Right cardiac atrium (tissue), 5 donors: ENCODE measurements at regions not wholly inside any gene's neighbourhood (a gene's known extent, or its start where the extent isn't known, plus 50 kb on each side); places are given as distances from the start of the nearest gene placed in this dataset.

Experiments
- ATAC-seq, 2 donors: fragments of 200-7000 bp; cut with Tn5 transposase; one replicate each; pipeline versions ENCODE4 v1.8.0 to v1.9.1; 2020; ENCODE audit warnings: moderate library complexity in 2 of 2, mild to moderate bottlenecking in 1 of 2
- DNase-seq, 3 donors: peaks; one replicate each; pipeline ENCODE4 v3.0.0-alpha.2; 2020
- H3K27ac ChIP-seq: one replicate; pipeline ENCODE4 v1.5.1; 2013; ENCODE audit warnings: mild to moderate bottlenecking, low read length, control low read depth, moderate library complexity
- H3K27me3 ChIP-seq: one replicate; pipeline ENCODE4 v1.6.1; 2013; ENCODE audit not compliant: control insufficient read depth, insufficient read depth
- H3K4me1 ChIP-seq: one replicate; pipeline ENCODE4 v1.6.1; 2013; ENCODE audit warnings: low read length; ENCODE audit not compliant: control insufficient read depth, insufficient read depth
- H3K4me3 ChIP-seq: one replicate; pipeline ENCODE4 v1.5.1; 2013; ENCODE audit warnings: low read length, control low read depth
- H3K9me3 ChIP-seq: one replicate; pipeline ENCODE4 v1.6.1; 2013; ENCODE audit warnings: low read length; ENCODE audit not compliant: control insufficient read depth
- WGBS: extraction: QIAGEN DNeasy Blood & Tissue Kit; methylation state at CpG from one replicate; pipeline ENCODE4 v1.1.7; 2013; 5-methylcytosine and 5-hydroxymethylcytosine counted together
- intact Hi-C, 4 donors: fragments of 100-400 bp; cut with DNase I; formaldehyde crosslinking; loops; one replicate each; pipeline versions ENCODE4 v1.11.0 to v1.14.0; 2022 to 2023
- donor health status: healthy with polysubstance abuse.
- donor health status: DM: no; HTN: yes; CAD: no.
- donor health status: DM: no; HTN: no; CAD: no.
- donor health status: DM: no; HTN: yes; CAD: no; lungs with severe emphysema.
- donor health status: DM: yes; HTN: yes; CAD: no.

- Histone ChIP-seq H3K27ac (no peak overlapping the region), H3K4me1 (no peaks in the 10 kb centered on the region), H3K4me3 (no peak overlapping the region), H3K9me3 (no peaks in the 10 kb centered on the region), H3K27me3 (no peaks in the 10 kb centered on the region)
- intact Hi-C loops = loop anchor here in 1 of 4 donors (10.0 kb wide), 1 partner anchor 1405 kb away; no protein-coding TSS in a partner anchor
- DNase-seq (no peak), ATAC-seq (no peak)
- 60% methylated on average over 3 of the region's 3 CpGs for WGBS
Observed at GRCh38 chr2:3960106-3960505, 256.7 kb downstream of the DCDC2C start.

- no peak for DNase-seq
- H3K9me3 ChIP-seq = no peaks in the 10 kb centered on the region
- intact Hi-C loops = loop anchor here in 1 of 4 donors (10.0 kb wide), 1 partner anchor 1402 kb away; no protein-coding TSS in a partner anchor
- H3K4me3 ChIP-seq = no peak overlapping the region
- no peaks in the 10 kb centered on the region for H3K27me3 ChIP-seq
- WGBS = 86% methylated on average over 5 of the region's 5 CpGs
- H3K27ac ChIP-seq = no peak overlapping the region
- ATAC-seq = no peak
- no peaks in the 10 kb centered on the region for H3K4me1 ChIP-seq
Observed at GRCh38 chr2:3962719-3963118, 259.3 kb downstream of the DCDC2C start.

- Histone ChIP-seq H3K27me3 (no peaks in the 10 kb centered on the region), H3K27ac (no peak overlapping the region), H3K4me1 (no peaks in the 10 kb centered on the region), H3K4me3 (no peak overlapping the region), H3K9me3 (no peaks in the 10 kb centered on the region)
- ATAC-seq (no peak), DNase-seq (no peak)
- WGBS = 80% methylated on average over 10 of the region's 10 CpGs
- intact Hi-C loops = loop anchor here in 1 of 4 donors (10.0 kb wide), 1 partner anchor 1400 kb away; no protein-coding TSS in a partner anchor
Observed at GRCh38 chr2:3965211-3965610, 261.8 kb downstream of the DCDC2C start.

GRCh38 chr2:3965953-3966352 lies 262.6 kb downstream of the DCDC2C start:
- DNase-seq = no peak
- ATAC-seq = no peak
- Histone ChIP-seq H3K4me1 (no peaks in the 10 kb centered on the region), H3K27me3 (no peaks in the 10 kb centered on the region), H3K4me3 (no peak overlapping the region), H3K9me3 (no peaks in the 10 kb centered on the region), H3K27ac (no peak overlapping the region)
- intact Hi-C loops = loop anchor here in 1 of 4 donors (10.0 kb wide), 1 partner anchor 1399 kb away; no protein-coding TSS in a partner anchor
- whole genome bisulfite sequencing = 79% methylated on average over 5 of the region's 5 CpGs

GRCh38 chr2:3966470-3966869 lies 263.1 kb downstream of the DCDC2C start:
- H3K4me3 ChIP-seq = no peak overlapping the region
- ATAC-seq (no peak), DNase-seq (no peak)
- 82% methylated on average over 5 of the region's 5 CpGs for WGBS
- no peaks in the 10 kb centered on the region for H3K9me3 ChIP-seq
- intact Hi-C loops = loop anchor here in 1 of 4 donors (10.0 kb wide), 1 partner anchor 1398 kb away; no protein-coding TSS in a partner anchor
- no peaks in the 10 kb centered on the region for H3K4me1 ChIP-seq
- no peak overlapping the region for H3K27ac ChIP-seq
- H3K27me3 ChIP-seq = no peaks in the 10 kb centered on the region

GRCh38 chr2:3968736-3969135 lies 265.4 kb downstream of the DCDC2C start:
- 52% methylated on average over 6 of the region's 6 CpGs for WGBS

GRCh38 chr2:3970791-3971651 lies 267.6 kb downstream of the DCDC2C start:
- Histone ChIP-seq H3K4me1 (no peaks in the 10 kb centered on the region), H3K4me3 (no peak overlapping the region), H3K27ac (no peak overlapping the region), H3K27me3 (no peaks in the 10 kb centered on the region), H3K9me3 (no peaks in the 10 kb centered on the region)
- 45% methylated on average over 17 of the region's 17 CpGs for WGBS
- DNase-seq (no peak), ATAC-seq (peak in 1 of 2 donors; percentile 52)
- intact Hi-C loops = no loop called here

More at GRCh38 chr2:3968736-3969135, 265.4 kb downstream of the DCDC2C start:
- Histone ChIP-seq H3K4me1 (no peaks in the 10 kb centered on the region), H3K4me3 (no peak overlapping the region), H3K9me3 (no peaks in the 10 kb centered on the region), H3K27me3 (no peaks in the 10 kb centered on the region), H3K27ac (no peak overlapping the region)
- intact Hi-C loops = loop anchor here in 1 of 4 donors (10.0 kb wide), 1 partner anchor 1396 kb away; no protein-coding TSS in a partner anchor
- DNase-seq = no peak
- no peak for ATAC-seq

GRCh38 chr2:3971652-3972192 lies 268.3 kb downstream of the DCDC2C start:
- intact Hi-C loops = no loop called here
- Histone ChIP-seq H3K9me3 (no peaks in the 10 kb centered on the region), H3K4me3 (no peak overlapping the region), H3K4me1 (no peaks in the 10 kb centered on the region), H3K27ac (no peak overlapping the region), H3K27me3 (no peaks in the 10 kb centered on the region)
- 97% methylated on average over 4 of the region's 4 CpGs for WGBS
- ATAC-seq (no peak), DNase-seq (no peak)

- WGBS = 72% methylated on average over 9 of the region's 9 CpGs
- H3K9me3 ChIP-seq = no peaks in the 10 kb centered on the region
- H3K4me1 ChIP-seq = no peaks in the 10 kb centered on the region
- intact Hi-C loops = no loop called here
- ATAC-seq (peak in 1 of 2 donors; percentile 45), DNase-seq (no peak)
- no peaks in the 10 kb centered on the region for H3K27me3 ChIP-seq
- no peak overlapping the region for H3K4me3 ChIP-seq
- no peak overlapping the region for H3K27ac ChIP-seq
Observed at GRCh38 chr2:3972377-3972776, 269.0 kb downstream of the DCDC2C start.

- Histone ChIP-seq H3K27ac (no peak overlapping the region), H3K4me1 (no peaks in the 10 kb centered on the region), H3K4me3 (no peak overlapping the region), H3K9me3 (no peaks in the 10 kb centered on the region), H3K27me3 (no peaks in the 10 kb centered on the region)
- no peak for DNase-seq
- WGBS = 71% methylated on average over 3 of the region's 3 CpGs
- no peak for ATAC-seq
- intact Hi-C loops = no loop called here
Observed at GRCh38 chr2:3974765-3975164, 271.4 kb downstream of the DCDC2C start.

- no peak for ATAC-seq
- intact Hi-C loops = no loop called here
- WGBS = 74% methylated on average over 9 of the region's 9 CpGs
Observed at GRCh38 chr2:3981446-3981987, 278.1 kb downstream of the DCDC2C start.

More at GRCh38 chr2:3981446-3981987, 278.1 kb downstream of the DCDC2C start:
- Histone ChIP-seq H3K27ac (no peak overlapping the region), H3K4me1 (no peaks in the 10 kb centered on the region), H3K9me3 (no peaks in the 10 kb centered on the region), H3K27me3 (no peaks in the 10 kb centered on the region), H3K4me3 (no peak overlapping the region)
- DNase-seq = no peak
